HepG2 (cell line): ENCODE measurements at regions not wholly inside any gene's neighbourhood (a gene's known extent, or its start where the extent isn't known, plus 50 kb on each side); places are given as distances from the start of the nearest gene placed in this dataset.

Source experiments
- E2F2 ChIP-seq: sonication (generic); formaldehyde crosslinking; IDR thresholded peaks from 2 replicates; pipeline ENCODE4 v1.4.0; 2020; ENCODE audit warnings: missing genetic modification reagents, borderline replicate concordance
- EZH2 ChIP-seq: conservative IDR thresholded peaks from 2 replicates; pipeline ENCODE4 v1.6.1; 2012; ENCODE audit warnings: mild to moderate bottlenecking, low read depth, low read length, moderate library complexity
- HMGXB3 ChIP-seq: sonication (generic); formaldehyde crosslinking; IDR thresholded peaks from 2 replicates; pipeline ENCODE4 v1.4.0; 2020; ENCODE audit warnings: missing genetic modification reagents, borderline replicate concordance
- HNRNPLL ChIP-seq: fragments of 200-400 bp; formaldehyde crosslinking; IDR thresholded peaks from 2 replicates; pipeline ENCODE4 v1.6.1; 2017; ENCODE audit warnings: mild to moderate bottlenecking, low read depth, low read length; ENCODE audit not compliant: poor library complexity, severe bottlenecking
- MEIS2 ChIP-seq: sonication (generic); formaldehyde crosslinking; IDR thresholded peaks from 2 replicates; pipeline ENCODE4 v1.9.0; 2021; ENCODE audit warnings: mild to moderate bottlenecking, missing genetic modification reagents
- RNF2 ChIP-seq: fragments of 450-650 bp; conservative IDR thresholded peaks from 2 replicates; pipeline ENCODE4 v1.6.1; 2016; ENCODE audit warnings: low read depth
- SMARCC2 ChIP-seq: fragments of 450-650 bp; IDR thresholded peaks from 2 replicates; pipeline ENCODE4 v1.6.1; 2017; ENCODE audit warnings: antibody characterized with exemption, mild to moderate bottlenecking
- SNAPC2 ChIP-seq: sonication (generic); formaldehyde crosslinking; IDR thresholded peaks from 2 replicates; pipeline ENCODE4 v1.8.1; 2022; ENCODE audit warnings: mild to moderate bottlenecking, missing genetic modification reagents
- XBP1 ChIP-seq: sonication (generic); formaldehyde crosslinking; IDR thresholded peaks from 2 replicates; pipeline ENCODE4 v1.5.0; 2020; ENCODE audit warnings: missing genetic modification reagents
- ZNF232 ChIP-seq: sonication (generic); formaldehyde crosslinking; IDR thresholded peaks from 2 replicates; pipeline ENCODE4 v1.4.0; 2020; ENCODE audit warnings: missing genetic modification reagents, borderline replicate concordance
- ZNF562 ChIP-seq: sonication (generic); formaldehyde crosslinking; IDR thresholded peaks from 2 replicates; pipeline ENCODE4 v1.8.0; 2022; ENCODE audit warnings: missing genetic modification reagents, borderline replicate concordance
- ZNF644 ChIP-seq: IDR thresholded peaks from 2 replicates; pipeline ENCODE4 v1.6.1; 2016; ENCODE audit warnings: low read depth
- ZSCAN31 ChIP-seq: sonication (generic); formaldehyde crosslinking; IDR thresholded peaks from 2 replicates; pipeline ENCODE4 v1.5.0; 2020; ENCODE audit warnings: low read depth, mild to moderate bottlenecking, missing genetic modification reagents
- TF ChIP-seq, protein P1 (sequence below): sonication (generic); formaldehyde crosslinking; IDR thresholded peaks from 2 replicates; pipeline ENCODE4 v1.4.0; 2020; ENCODE audit warnings: mild to moderate bottlenecking, missing genetic modification reagents

DNA sequence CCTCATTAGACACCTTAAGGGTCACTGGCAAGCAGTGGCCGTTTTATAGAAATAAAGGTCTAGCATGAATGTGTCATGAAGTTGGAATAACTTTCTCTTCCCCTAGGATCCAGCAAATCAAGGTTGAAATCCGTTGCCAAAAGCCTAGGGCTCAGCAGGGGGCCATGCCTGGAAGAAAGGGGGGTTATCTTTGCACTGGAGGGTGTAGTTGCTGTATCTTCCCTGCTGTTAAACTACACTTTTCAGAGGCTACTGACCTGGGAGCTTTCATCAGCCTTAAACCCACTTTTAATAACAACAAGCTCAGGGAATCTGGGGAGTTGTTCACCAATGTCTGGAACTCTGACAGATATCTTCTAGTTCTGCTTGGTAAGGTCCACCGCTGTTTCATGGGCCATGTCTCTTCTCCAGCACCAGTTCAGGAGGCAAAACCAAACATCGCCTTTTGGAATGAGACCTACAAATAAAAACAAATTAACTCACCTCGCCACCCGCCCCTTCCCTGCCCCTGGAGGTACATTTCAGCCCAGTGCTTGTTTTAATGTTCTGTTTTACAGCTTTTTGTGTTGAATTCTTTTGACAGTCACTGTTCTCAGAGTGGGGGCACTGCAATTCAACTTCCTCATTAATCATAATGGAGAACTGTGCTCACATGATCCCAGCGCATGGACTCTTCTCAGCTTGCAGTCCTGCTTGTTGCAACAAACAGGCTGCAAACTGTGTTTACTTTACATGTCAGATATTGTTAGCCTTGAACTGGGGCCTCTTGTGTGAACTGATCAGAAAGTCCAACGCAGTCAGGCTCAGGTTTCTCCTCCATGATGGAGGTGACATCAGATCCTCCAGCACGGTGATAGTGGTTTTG lies 508.7 kb downstream of the KCNJ2 start (continued):
- TF ChIP-seq, protein P1, sequence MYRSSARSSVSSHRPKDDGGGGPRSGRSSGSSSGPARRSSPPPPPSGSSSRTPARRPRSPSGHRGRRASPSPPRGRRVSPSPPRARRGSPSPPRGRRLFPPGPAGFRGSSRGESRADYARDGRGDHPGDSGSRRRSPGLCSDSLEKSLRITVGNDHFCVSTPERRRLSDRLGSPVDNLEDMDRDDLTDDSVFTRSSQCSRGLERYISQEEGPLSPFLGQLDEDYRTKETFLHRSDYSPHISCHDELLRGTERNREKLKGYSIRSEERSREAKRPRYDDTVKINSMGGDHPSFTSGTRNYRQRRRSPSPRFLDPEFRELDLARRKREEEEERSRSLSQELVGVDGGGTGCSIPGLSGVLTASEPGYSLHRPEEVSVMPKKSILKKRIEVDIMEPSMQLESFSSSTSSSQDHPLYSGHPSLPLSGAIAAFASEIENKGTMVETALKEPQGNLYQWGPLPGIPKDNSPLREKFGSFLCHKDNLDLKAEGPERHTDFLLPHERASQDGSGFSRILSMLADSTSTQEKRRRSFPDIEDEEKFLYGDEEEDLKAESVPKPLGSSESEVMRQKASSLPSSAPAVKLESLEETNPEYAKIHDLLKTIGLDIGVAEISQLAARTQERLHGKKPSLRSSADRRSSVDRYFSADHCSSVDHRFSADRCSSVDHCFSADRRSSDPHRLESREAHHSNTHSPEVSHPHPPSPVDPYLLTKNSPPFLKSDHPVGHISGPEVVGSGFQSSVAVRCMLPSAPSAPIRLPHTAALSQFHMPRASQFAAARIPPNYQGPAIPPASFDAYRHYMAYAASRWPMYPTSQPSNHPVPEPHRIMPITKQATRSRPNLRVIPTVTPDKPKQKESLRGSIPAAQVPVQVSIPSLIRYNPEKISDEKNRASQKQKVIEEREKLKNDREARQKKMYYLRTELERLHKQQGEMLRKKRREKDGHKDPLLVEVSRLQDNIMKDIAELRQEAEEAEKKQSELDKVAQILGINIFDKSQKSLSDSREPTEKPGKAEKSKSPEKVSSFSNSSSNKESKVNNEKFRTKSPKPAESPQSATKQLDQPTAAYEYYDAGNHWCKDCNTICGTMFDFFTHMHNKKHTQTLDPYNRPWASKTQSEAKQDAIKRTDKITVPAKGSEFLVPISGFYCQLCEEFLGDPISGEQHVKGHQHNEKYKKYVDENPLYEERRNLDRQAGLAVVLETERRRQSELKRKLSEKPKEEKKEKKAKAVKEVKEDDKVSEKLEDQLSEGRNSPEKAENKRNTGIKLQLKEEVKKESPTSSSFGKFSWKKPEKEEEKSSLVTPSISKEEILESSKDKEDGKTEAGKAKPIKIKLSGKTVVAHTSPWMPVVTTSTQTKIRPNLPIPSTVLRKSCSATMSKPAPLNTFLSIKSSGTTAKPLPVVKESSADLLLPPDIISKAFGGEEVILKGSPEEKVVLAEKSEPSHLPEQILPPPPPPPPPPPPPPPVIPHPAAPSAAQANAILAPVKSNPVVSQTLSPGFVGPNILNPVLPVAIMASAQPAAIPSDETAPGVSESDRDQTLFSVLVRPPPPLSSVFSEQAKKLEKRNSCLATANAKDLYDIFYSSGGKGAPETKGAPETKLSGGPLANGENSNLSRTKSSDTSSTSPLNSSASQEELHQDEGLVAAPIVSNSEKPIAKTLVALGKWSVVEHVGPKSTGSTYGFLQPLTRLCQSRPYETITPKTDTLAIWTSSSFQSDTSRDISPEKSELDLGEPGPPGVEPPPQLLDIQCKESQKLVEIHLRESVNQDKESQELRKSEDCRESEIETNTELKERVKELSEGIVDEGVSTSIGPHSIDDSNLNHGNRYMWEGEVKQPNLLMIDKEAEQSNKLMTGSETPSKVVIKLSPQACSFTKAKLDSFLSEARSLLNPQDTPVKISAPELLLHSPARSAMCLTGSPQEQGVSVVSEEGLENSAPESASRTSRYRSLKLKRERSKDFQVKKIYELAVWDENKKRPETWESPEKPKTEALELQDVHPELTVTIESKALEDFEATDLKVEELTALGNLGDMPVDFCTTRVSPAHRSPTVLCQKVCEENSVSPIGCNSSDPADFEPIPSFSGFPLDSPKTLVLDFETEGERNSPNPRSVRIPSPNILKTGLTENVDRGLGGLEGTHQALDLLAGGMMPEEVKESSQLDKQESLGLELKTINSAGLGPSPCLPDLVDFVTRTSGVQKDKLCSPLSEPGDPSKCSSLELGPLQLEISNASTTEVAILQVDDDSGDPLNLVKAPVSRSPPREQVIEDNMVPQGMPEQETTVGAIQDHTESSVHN (CRISPR knock-in tag), result no peak
- TF ChIP-seq HNRNPLL, result no peak
- no peak; the same call in 1 of the 2 replicates for TF ChIP-seq ZNF232
- no peak for TF ChIP-seq SMARCC2
- no peak for TF ChIP-seq HMGXB3 (CRISPR knock-in tag)
- TF ChIP-seq ZNF562 (CRISPR knock-in tag), result no peak
- TF ChIP-seq XBP1 (CRISPR knock-in tag), result no peak
- TF ChIP-seq SNAPC2 (CRISPR knock-in tag), result no peak
- no peak for TF ChIP-seq E2F2 (CRISPR knock-in tag)
- peak; percentile 65; the same call in 1 of the 2 replicates for TF ChIP-seq RNF2
- no peak for TF ChIP-seq EZH2
- TF ChIP-seq MEIS2 (CRISPR knock-in tag), result peak; percentile 86
- TF ChIP-seq ZSCAN31 (CRISPR knock-in tag), result no peak
- peak; percentile 97 for TF ChIP-seq ZNF644 (CRISPR knock-in tag)
